NCI-H1930 (cell line): ENCODE measurements at regions not wholly inside any gene's neighbourhood (a gene's known extent, or its start where the extent isn't known, plus 50 kb on each side); places are given as distances from the start of the nearest gene placed in this dataset.

Source experiments
- DNase-seq, 2 experiments: peaks; one replicate each; lab custom pipeline; 2025; lab: John Stamatoyannopoulos, UW

DNA sequence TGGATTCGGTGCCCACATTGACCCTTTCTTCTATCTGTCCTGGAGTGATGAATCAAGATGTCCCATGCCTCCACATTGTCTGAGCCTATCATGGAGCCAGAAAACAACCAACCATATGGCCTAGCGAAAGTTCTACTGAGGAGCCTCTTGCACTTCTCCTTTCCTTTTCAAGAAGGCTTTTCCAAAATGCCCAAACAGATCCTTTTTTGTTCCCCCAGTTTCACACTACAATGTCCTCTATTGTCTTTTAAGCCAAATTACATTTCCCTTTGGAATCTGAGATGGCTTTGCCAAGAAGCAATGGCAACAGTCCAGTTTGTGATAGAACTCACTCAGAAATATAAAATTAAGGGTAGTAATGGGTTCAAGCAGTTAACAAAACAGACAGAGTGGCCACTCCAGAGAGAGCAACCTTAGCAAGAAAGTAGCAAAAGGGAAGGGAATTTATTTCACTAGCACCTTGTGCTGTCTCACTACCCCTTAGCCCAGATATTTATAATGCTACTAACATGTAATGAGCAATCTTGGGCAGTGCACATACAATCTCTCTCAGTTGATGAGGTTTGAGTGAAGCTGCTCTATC is 194.6 kb upstream of the PDE1C start:
- no peak for DNase-seq

DNA sequence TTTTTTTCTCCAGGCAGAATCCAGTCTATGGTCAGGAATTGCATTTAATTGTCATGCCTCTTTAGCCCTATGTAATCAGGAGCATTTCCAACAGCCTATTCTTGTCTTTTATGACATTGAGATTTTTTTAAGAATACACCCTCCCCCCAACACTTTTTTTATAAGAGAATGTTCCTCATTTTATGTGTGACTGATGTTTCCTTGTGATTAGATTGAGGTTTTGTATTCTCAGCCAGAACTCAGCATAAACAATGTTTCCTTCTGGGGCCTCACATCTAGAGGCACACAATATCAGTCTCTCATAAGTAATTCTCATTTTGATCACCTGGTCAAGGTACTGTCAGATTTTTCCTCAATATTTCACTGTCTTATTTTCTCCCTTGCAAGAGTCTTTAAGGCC is 193.4 kb upstream of the PDE1C start:
- DNase-seq = no peak

DNA sequence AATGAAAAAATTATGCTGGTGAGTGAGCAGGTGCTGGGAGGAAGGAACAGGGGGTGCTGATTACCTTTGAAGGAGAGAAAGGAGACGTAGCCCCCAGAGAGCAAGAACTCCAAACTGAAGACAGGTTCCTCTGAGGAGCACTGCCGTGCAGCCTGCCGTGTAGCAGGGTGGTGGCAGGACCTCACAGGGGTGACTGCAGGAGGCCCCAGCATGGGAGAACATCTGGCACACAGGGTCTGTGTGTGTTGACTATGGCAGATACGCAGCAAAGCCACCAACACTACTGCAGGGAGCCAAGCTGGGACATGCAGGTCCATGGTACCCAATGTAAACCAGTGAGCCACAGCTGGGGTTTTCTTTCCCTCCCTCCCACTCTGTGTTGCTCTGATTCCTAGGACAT is 192.1 kb upstream of the PDE1C start:
- no peak for DNase-seq

DNA sequence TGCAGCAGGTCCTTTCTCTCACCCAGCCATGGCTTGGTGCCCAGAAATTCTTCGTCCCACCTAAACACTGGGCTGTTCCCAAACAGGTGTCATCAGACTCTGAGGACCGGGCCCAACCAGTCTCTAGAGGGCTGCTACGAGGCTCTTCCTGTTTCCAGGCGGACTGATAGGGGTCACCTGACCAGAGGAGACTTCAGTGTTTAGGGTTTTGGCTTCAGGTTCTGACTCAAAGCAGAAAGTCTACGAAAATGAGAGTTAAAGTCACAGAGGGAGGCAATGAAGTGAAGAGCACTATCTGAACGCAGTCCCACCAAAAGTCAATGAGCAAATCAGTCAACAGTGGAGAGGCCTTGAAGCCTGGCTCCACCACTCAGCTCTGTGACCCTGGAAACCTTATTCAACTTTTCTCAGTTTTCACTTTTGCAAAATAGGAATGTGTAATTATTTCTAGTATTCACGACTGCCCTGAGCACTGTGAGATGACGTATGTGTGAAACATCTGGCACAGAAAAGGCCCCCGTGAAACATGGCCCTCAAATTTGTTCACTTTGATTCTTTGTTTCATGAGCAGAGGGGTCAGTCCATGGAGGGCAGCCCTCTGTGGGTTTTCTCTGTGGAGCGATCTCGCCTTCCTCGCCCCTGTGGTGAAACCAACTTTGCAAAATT is 189.9 kb upstream of the PDE1C start:
- DNase-seq = no peak

DNA sequence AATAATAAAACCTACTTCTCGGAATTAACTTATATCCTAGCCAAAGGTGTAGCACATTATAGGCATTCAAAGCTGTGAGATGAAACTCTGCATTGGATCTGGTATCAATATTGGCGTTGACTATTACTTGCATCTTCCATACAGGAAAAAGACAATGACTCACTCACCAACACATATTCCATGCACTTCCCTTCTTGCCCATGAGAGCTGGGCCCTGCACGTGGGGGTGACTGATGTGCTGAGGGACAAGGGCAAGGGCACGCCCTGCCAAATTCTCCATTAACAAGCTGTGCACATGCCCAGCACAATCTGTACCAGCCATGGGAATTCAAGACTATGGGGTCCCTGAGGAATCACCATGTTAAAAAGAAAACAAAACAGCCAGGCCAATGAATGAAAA is 188.1 kb upstream of the PDE1C start:
- no peak for DNase-seq

GRCh38 chr7:32257621-32258020 is 187.4 kb upstream of the PDE1C start:
- DNase-seq = no peak

DNA sequence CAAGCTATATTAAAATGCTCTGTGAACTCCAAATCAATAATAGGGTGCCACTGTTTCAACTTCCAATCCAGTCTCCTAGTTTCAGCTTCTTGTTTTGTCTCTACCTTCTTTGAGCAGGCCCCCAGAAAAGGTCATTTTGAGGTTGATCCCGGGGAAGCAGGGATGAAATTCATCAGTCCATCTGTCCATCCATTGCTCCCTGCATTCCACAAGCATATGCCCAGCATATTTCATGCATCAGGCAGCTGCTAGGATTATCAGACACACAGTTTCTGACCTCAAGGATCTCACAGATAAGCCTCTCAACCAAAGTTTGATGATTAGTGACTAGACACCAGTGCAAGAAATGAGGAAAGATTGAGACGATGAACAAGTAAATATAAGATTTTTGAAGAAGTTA is 186.6 kb upstream of the PDE1C start:
- DNase-seq = no peak

DNA sequence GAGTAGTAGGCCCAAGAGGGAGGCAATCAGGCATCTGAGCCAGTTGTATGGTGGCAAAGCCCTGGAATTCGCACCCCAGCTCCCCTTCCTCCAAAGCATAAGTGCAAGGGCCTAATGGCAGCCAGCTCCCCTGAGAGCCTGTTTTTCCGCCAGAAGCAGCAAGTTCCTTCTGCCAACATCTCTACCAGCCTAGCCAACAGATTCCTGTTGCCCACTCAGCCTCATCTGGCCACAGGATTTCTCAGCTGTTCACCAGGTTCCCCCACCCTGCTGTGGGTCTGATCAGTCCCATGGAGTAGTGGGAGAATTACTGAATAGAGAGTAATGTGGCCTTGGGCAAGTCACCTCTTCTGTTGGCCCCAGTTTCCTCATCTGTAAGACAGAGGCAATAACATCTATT is 186.2 kb upstream of the PDE1C start:
- DNase-seq = no peak

DNA sequence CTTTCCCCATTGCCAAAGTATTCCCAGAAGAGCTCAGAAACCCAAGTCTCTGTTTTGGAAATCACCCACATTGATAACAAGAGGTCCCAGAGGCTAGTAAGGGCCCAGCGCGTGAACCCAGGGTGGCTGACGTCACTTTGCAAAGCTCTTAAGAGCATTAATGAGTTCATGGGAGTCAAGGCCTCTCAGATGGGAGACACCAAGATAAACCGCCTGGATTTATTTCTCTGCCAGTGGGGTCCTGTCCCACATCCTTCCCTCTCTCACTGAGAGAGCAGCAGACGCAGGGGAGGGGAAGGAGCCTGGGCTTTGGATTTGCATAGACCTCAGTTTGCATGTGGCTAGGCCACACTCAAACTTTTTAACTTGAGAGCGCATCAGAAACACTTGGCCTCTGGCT is 184.8 kb upstream of the PDE1C start:
- DNase-seq = no peak

GRCh38 chr7:32253299-32253698 is 183.1 kb upstream of the PDE1C start:
- peak in 1 of 2 experiments; percentile 60 for DNase-seq

DNA sequence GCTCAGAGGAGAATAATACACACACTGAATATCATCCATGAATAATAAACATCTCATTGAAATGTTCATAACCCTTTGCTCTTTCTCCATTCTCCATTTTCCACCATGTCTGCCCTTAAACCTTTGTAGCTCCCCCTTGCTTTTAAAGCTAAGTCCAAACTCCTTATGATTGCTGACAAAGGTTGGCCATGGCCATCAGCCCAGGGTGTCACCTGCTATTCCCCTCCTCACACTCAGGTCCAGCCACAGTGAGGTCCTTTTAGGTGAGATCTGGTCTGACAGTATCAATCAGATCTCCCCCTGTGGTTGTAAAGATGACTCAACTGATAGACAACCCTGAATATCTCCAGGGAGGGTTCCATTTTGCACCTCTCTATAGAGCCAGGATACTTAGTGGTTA is 181.5 kb upstream of the PDE1C start:
- DNase-seq = no peak

GRCh38 chr7:32250471-32251260 is 180.5 kb upstream of the PDE1C start:
- DNase-seq = no peak

DNA sequence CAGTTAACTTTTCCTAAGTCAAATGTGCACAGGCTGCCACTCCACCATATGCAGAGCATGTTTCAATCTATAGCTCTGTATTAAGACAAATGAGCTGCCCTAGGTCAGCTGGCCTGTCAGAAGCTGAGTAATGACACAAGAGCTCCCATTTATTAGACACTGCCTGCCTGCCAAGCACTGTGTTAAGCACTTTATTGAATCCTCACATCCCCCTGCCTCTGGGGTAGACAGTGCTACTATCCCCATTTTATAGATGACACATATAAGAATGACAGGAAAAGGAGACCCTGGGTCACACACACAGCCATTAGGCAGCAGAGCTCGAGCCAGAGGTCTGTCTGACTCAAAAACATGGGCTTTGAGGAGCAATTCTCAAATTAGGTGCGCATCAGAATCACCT is 179.8 kb upstream of the PDE1C start:
- no peak for DNase-seq

- DNase-seq = no peak
Observed at GRCh38 chr7:32248522-32248921, 178.3 kb upstream of the PDE1C start.

DNA sequence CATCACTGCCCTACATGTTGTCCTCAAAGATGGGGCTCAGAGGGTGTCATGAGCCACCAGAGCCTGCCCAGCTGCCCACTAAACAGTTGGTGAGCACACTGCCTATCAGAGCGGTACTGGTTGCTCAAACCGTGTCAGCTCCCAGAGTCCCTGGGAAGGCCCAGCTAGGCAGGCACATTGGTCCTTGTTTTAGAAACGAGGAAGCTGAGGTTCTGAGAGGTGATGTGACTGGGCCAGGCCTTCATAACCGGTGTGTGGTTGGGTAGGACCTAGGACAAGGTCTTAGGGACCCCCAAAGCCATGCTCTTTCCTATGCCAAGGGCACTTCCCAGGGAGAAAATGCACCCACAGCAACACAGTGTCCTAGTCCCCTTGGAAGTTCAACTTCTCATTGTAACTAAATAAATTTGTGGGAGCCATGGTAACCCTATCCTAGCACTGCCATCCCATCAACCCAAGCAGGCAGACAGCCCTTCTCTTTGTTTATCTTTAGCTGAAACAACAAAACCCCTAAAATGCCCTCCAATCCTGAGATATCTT is 174.7 kb upstream of the PDE1C start:
- no peak for DNase-seq

- DNase-seq = no peak
Observed at GRCh38 chr7:32243687-32244290, 173.6 kb upstream of the PDE1C start.

GRCh38 chr7:32242436-32242835 is 172.2 kb upstream of the PDE1C start:
- no peak for DNase-seq

DNA sequence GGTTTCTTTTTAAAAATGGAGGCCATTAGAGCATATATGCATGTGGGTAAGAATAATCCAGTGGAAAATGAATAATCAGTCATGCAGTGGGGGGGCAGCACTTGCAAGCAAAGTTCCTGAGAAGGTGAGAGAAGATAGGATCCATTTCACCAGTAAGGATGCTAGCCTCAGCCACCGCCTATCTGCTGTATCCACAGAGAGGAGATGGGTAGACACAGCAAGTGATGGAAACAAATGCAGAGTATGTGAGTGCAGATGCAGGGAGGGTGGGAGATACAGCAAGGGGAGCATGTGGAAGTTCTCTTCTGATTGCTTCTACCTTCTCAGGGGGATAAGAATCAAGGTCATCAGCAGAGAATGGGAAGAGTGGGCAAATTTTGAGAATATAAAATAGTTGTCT is 171.4 kb upstream of the PDE1C start:
- DNase-seq = no peak

- DNase-seq = no peak
Observed at GRCh38 chr7:32239764-32240163, 169.6 kb upstream of the PDE1C start.

DNA sequence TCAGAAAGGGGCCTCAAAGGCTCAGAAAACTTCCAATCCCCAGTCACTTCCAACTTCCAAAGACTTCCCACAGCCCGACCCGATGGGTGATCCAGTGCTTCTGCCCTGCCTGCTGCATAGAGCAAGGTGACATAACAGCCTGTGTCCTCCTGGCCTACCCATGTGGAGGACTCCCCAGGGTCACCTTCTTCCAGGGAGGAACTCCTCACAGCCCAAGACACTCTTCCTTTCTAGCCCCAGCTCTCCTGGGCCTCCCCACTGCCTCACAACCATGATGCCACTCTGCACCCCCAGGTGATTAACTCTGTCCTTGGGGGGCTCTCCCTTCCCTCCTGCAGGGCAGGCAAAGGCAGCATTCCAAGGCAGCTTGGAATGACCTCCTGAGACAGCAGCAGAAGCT is 158.4 kb upstream of the PDE1C start:
- DNase-seq = no peak

DNA sequence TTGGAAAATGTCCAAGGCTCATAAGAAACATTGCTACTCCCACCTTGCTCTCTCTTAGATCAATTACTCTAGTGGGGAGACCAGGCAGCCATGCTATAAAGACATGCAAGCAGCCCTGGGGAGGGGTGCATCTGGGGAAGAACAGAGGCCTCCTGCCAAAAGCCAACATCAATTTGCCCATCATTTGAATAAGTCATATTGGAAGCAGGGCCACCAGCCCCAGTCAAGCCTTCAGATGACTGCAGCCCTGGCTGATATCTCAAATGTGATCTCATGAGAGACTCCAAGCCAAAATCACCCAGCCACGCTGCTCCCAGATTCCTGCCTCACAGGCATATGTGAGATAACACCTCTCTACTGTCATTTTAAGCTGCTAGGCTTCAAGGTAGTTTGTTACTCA is 157.5 kb upstream of the PDE1C start:
- no peak for DNase-seq

GRCh38 chr7:32224276-32224675 is 154.1 kb upstream of the PDE1C start:
- DNase-seq = no peak

- DNase-seq = no peak
Observed at GRCh38 chr7:32223721-32224120, 153.5 kb upstream of the PDE1C start.
